AG04450 (cell line): ENCODE measurements at regions not wholly inside any gene's neighbourhood (a gene's known extent, or its start where the extent isn't known, plus 50 kb on each side); places are given as distances from the start of the nearest gene placed in this dataset.

Experiments
- CTCF ChIA-PET: fragments of 300-600, 350-600 bp; formaldehyde crosslinking; extraction: SDS; loops from one replicate; lab custom pipeline; 2022; ENCODE audit warnings: antibody characterized with exemption, inconsistent platforms; lab: Charles Lee
- POLR2A ChIA-PET: fragments of 350-600 bp; formaldehyde crosslinking; extraction: SDS; loops from one replicate; lab custom pipeline; 2021; ENCODE audit warnings: antibody characterized with exemption, inconsistent platforms; lab: Yijun Ruan, JAX
- DNase-seq: peaks from one replicate; pipeline ENCODE4 v3.0.0-alpha.2; 2011; ENCODE audit warnings: low read depth, low spot score
- H3K27ac ChIP-seq: one replicate; pipeline ENCODE4 v1.5.1; 2012; ENCODE audit warnings: low read depth, low read length, control low read depth
- H3K27me3 ChIP-seq: one replicate; pipeline ENCODE4 v1.6.0; 2012; ENCODE audit warnings: low read length; ENCODE audit not compliant: control insufficient read depth, insufficient read depth
- H3K4me3 ChIP-seq: 2 replicates; pipeline ENCODE4 v1.5.1; 2011; ENCODE audit warnings: mild to moderate bottlenecking, low read depth, low read length, control low read depth
- H3K9me3 ChIP-seq: 2 replicates; pipeline ENCODE4 v1.5.1; 2012; ENCODE audit warnings: low read length; ENCODE audit not compliant: control insufficient read depth, insufficient read depth
- CTCF ChIP-seq: IDR thresholded peaks from 2 replicates; pipeline ENCODE4 v1.5.1; 2011; ENCODE audit warnings: low read depth, low read length, control low read depth, inconsistent platforms

GRCh38 chr7:149569726-149570422, 72.3 kb upstream of the ZNF746 start:
- no peak overlapping the region for H3K27ac ChIP-seq
- no peak for DNase-seq
- TF ChIP-seq CTCF = no peak

DNA sequence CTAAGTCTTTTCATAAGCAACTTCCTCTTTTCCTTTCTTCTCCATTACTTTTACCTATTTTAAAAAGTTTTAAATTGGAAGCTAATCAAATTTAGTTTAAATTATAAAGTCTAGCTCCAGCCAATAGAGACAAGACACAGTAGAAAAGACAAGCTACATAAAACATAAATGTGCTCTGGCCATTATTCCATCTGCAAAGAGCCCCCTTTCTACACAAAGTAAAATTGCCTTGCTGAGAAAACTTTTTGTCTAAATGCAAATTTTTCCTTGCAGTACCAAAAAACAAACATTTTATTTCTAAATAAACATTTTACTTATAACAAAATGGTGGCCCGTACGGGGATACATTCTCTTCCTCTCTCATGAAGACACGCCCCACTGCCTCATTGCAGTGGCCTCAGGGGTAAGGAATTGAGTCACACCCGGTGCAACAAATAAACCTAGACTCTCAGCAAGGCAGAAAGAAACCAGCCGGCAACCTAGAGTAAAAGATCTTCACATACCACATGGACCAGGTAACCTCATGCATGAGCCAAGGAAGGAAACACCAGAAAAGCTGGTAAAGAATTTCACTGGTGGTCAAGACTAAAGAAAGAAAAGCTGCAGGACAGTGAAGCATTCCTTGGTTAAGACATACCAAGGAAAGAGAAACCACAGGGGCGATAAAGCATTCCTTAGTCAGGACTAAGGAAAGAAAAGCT, 71.6 kb upstream of the ZNF746 start:
- Histone ChIP-seq H3K9me3 (peaks cover 21% of the 10 kb centered on the region), H3K27ac (no peak overlapping the region), H3K27me3 (no peaks in the 10 kb centered on the region), H3K4me3 (no peak overlapping the region)
- CTCF ChIA-PET = no interaction called here
- DNase-seq = no peak
- POLR2A ChIA-PET = no interaction called here
- TF ChIP-seq CTCF = no peak

More at GRCh38 chr7:149569726-149570422, 72.3 kb upstream of the ZNF746 start:
- no peaks in the 10 kb centered on the region for H3K27me3 ChIP-seq
- ChIA-PET POLR2A (no interaction called here), CTCF (no interaction called here)
- no peak overlapping the region for H3K4me3 ChIP-seq
- H3K9me3 ChIP-seq = peaks cover 18% of the 10 kb centered on the region

GRCh38 chr7:149568218-149568617, 70.6 kb upstream of the ZNF746 start:
- TF ChIP-seq CTCF = no peak
- DNase-seq = no peak
- H3K27me3 ChIP-seq = no peaks in the 10 kb centered on the region
- H3K27ac ChIP-seq = no peak overlapping the region
- H3K9me3 ChIP-seq = peaks cover 21% of the 10 kb centered on the region
- ChIA-PET POLR2A (no interaction called here), CTCF (interaction anchor here (0.9 kb wide), 1 partner anchor 58 kb away, joined by 3 read pairs; no protein-coding TSS in a partner anchor)
- H3K4me3 ChIP-seq = no peak overlapping the region

GRCh38 chr7:149566103-149566502, 68.5 kb upstream of the ZNF746 start:
- Histone ChIP-seq H3K27ac (no peak overlapping the region), H3K4me3 (no peak overlapping the region), H3K27me3 (no peaks in the 10 kb centered on the region), H3K9me3 (peaks cover 21% of the 10 kb centered on the region)
- DNase-seq = no peak
- no peak for TF ChIP-seq CTCF
- CTCF ChIA-PET = no interaction called here
- POLR2A ChIA-PET = no interaction called here

- peaks cover 15% of the 10 kb centered on the region for H3K9me3 ChIP-seq
- H3K4me3 ChIP-seq = no peak overlapping the region
- H3K27ac ChIP-seq = no peak overlapping the region
- CTCF ChIA-PET = interaction anchor here (0.6 to 0.7 kb wide), 2 partner anchors 69 to 473 kb away, joined by 3 read pairs; no protein-coding TSS in a partner anchor
- no peak for TF ChIP-seq CTCF
- POLR2A ChIA-PET = no interaction called here
- no peak for DNase-seq
- no peaks in the 10 kb centered on the region for H3K27me3 ChIP-seq
Measured at GRCh38 chr7:149565096-149565382, 67.4 kb upstream of the ZNF746 start.
